ENCODE measurements at regions not wholly inside any gene's neighbourhood (a gene's known extent, or its start where the extent isn't known, plus 50 kb on each side); places are given as distances from the start of the nearest gene placed in this dataset.

- TF ChIP-seq CTCF (IDR thresholded peaks at IDR 0.05; ENCODE audit: low read depth, low read length, missing control alignments) = no peak
- DNase-seq (ENCODE audit: low read depth) = no peak
- H3K4me3 ChIP-seq (ENCODE audit: low read depth, low read length) = no peak overlapping the region
Observed at GRCh38 chr5:176737746-176738636, 72.4 kb upstream of the UNC5A start.

- no peak for TF ChIP-seq CTCF (IDR thresholded peaks at IDR 0.05; ENCODE audit: low read depth, low read length, missing control alignments)
- H3K4me3 ChIP-seq (ENCODE audit: low read depth, low read length) = no peak overlapping the region
- DNase-seq (ENCODE audit: low read depth) = no peak
Observed at GRCh38 chr5:176738637-176739250, 71.6 kb upstream of the UNC5A start.

GRCh38 chr5:176739461-176740051 is 70.8 kb upstream of the UNC5A start:
- H3K4me3 ChIP-seq (ENCODE audit: low read depth, low read length) = no peak overlapping the region
- no peak for TF ChIP-seq CTCF (IDR thresholded peaks at IDR 0.05; ENCODE audit: low read depth, low read length, missing control alignments)
- DNase-seq (ENCODE audit: low read depth) = no peak

- no peak for TF ChIP-seq CTCF (IDR thresholded peaks at IDR 0.05; ENCODE audit: low read depth, low read length, missing control alignments)
- no peak overlapping the region for H3K4me3 ChIP-seq (ENCODE audit: low read depth, low read length)
- DNase-seq (ENCODE audit: low read depth) = no peak
Observed at GRCh38 chr5:176740131-176740701, 70.1 kb upstream of the UNC5A start.

GRCh38 chr5:176740702-176741496 is 69.5 kb upstream of the UNC5A start:
- no peak for DNase-seq (ENCODE audit: low read depth)
- H3K4me3 ChIP-seq (ENCODE audit: low read depth, low read length) = no peak overlapping the region
- no peak for TF ChIP-seq CTCF (IDR thresholded peaks at IDR 0.05; ENCODE audit: low read depth, low read length, missing control alignments)

- no peak overlapping the region for H3K4me3 ChIP-seq (ENCODE audit: low read depth, low read length)
- no peak for TF ChIP-seq CTCF (IDR thresholded peaks at IDR 0.05; ENCODE audit: low read depth, low read length, missing control alignments)
- no peak for DNase-seq (ENCODE audit: low read depth)
Observed at GRCh38 chr5:176741561-176742211, 68.7 kb upstream of the UNC5A start.

Data from GM12864 (cell line).